ENCODE measurements at regions not wholly inside any gene's neighbourhood (a gene's known extent, or its start where the extent isn't known, plus 50 kb on each side); places are given as distances from the start of the nearest gene placed in this dataset.

GRCh38 chr14:76701436-76701835, 59.8 kb upstream of the VASH1 start:
- TF ChIP-seq CTCF (IDR thresholded peaks at IDR 0.05; ENCODE audit: insufficient read depth, low read length) (no peak), POLR2AphosphoS5 (IDR thresholded peaks at IDR 0.05; ENCODE audit: low read depth) (no peak), GABPA (IDR thresholded peaks at IDR 0.05; ENCODE audit: low read depth) (no peak), REST (IDR thresholded peaks at IDR 0.05; ENCODE audit: insufficient replicate concordance, low read depth) (no peak)

All from HL-60 (cell line).